Uterus (tissue), 3 donors: ENCODE measurements at regions not wholly inside any gene's neighbourhood (a gene's known extent, or its start where the extent isn't known, plus 50 kb on each side); places are given as distances from the start of the nearest gene placed in this dataset.

Experiments used
- DNase-seq, 2 donors: peaks; one replicate each; pipeline ENCODE4 v3.0.0-alpha.2; 2019 to 2020
- H3K27ac ChIP-seq, 2 donors: fragments of 200-600 bp; sonication (generic); 1 replicate in 1 of 2; 2 replicates in 1 of 2; pipeline ENCODE4 v1.5.1; 2016 to 2018
- H3K27me3 ChIP-seq, 2 donors: fragments of 200-600 bp; sonication (generic); one replicate each; pipeline ENCODE4 v1.5.1; 2018 to 2019; ENCODE audit warnings: control low read depth in 1 of 2
- H3K36me3 ChIP-seq, 2 donors: fragments of 200-600 bp; sonication (generic); one replicate each; pipeline ENCODE4 v1.5.1; 2019; ENCODE audit warnings: control low read depth in 1 of 2
- H3K4me1 ChIP-seq, 2 donors: fragments of 200-600 bp; sonication (generic); one replicate each; pipeline ENCODE4 v1.5.1; 2018 to 2019; ENCODE audit warnings: control low read depth in 1 of 2
- H3K4me3 ChIP-seq, 2 donors: fragments of 200-600 bp; sonication (generic); 1 replicate in 1 of 2; 2 replicates in 1 of 2; pipeline ENCODE4 v1.5.1; 2018 to 2019; ENCODE audit warnings: mild to moderate bottlenecking in 1 of 2
- H3K9me3 ChIP-seq, 2 donors: fragments of 200-600 bp; sonication (generic); one replicate each; pipeline ENCODE4 v1.5.1; 2019; ENCODE audit warnings: control low read depth in 1 of 2
- CTCF ChIP-seq, 4 experiments: fragments of 200-600 bp in 2 of 4; fragments of 450-650 bp in 2 of 4; sonication (generic) in 2 of 4; IDR thresholded peaks; one replicate each; pipeline ENCODE4 v1.5.1; 2016 to 2019; ENCODE audit warnings: antibody characterized with exemption in 4 of 4, mild to moderate bottlenecking in 2 of 4, moderate library complexity in 1 of 4
- POLR2A ChIP-seq, 2 donors: fragments of 450-650 bp; IDR thresholded peaks; one replicate each; pipeline ENCODE4 v1.6.1; 2016; ENCODE audit warnings: antibody characterized with exemption in 2 of 2, mild to moderate bottlenecking in 1 of 2, moderate library complexity in 1 of 2
- intact Hi-C: fragments of 100-400 bp; cut with DNase I; formaldehyde crosslinking; loops from one replicate; pipeline ENCODE4 v1.15.1; 2023; ENCODE audit warnings: low total_unique reads
- donor health status: DM: yes; HTN: yes; CAD: no.

DNA sequence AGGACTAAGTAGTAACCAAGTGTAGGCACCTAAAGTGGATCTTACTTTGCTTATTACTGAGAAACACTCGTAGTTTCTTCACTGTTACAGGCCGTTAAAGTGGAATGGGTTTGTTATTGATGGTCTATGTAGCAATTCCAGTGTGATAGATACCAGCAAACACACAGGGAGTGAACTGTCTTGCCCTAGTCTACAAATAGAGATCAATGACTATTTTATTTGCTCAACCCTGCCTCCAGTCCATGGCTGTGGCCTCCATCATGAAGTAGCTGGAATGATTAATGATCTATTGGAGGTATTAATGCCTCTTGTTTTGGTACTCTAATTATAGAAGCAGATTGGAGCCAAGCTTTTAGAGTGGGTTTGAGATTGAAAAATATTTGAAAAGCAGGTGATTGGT, 362.7 kb upstream of the AZI2 start:
- H3K27ac ChIP-seq, result no peak overlapping the region
- intact Hi-C loops, result no loop called here
- no peaks in the 10 kb centered on the region for H3K4me1 ChIP-seq
- no peaks in the 10 kb centered on the region for H3K27me3 ChIP-seq
- no peaks in the 10 kb centered on the region for H3K36me3 ChIP-seq
- H3K4me3 ChIP-seq, result no peak overlapping the region
- H3K9me3 ChIP-seq, result no peaks in the 10 kb centered on the region
- DNase-seq, result no peak
- TF ChIP-seq CTCF (IDR thresholded peaks at IDR 0.05) (no peak), POLR2A (IDR thresholded peaks at IDR 0.05) (no peak)

DNA sequence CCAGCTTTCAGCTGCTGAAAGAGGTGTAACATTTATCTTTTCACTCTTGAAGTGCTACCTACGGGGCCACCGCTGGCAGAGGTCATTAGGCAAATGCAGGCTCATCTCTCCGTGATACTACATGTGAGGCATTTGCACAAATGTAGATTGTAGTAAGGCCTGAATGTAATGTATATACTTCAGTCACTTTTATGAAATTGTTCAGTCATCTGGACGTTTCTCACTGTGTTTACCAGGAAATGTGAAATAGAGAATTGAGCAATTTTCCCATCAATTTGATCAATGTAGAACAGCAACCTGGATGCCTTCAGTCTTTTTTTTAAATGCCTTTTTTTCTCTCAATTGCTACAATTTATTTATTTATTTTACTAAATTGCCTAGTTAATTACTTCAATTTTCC, 368.3 kb upstream of the AZI2 start:
- intact Hi-C loops, result no loop called here
- Histone ChIP-seq H3K36me3 (no peaks in the 10 kb centered on the region), H3K27me3 (no peaks in the 10 kb centered on the region), H3K4me1 (no peaks in the 10 kb centered on the region), H3K9me3 (no peaks in the 10 kb centered on the region), H3K27ac (no peak overlapping the region), H3K4me3 (no peak overlapping the region)
- TF ChIP-seq CTCF (IDR thresholded peaks at IDR 0.05) (no peak), POLR2A (IDR thresholded peaks at IDR 0.05) (no peak)
- DNase-seq, result no peak

GRCh38 chr3:28718074-28718849, 369.6 kb upstream of the AZI2 start:
- no peaks in the 10 kb centered on the region for H3K27me3 ChIP-seq
- TF ChIP-seq CTCF (IDR thresholded peaks at IDR 0.05), result no peak
- no peak for TF ChIP-seq POLR2A (IDR thresholded peaks at IDR 0.05)
- no peak for DNase-seq
- H3K27ac ChIP-seq, result no peak overlapping the region
- no peaks in the 10 kb centered on the region for H3K9me3 ChIP-seq
- H3K4me3 ChIP-seq, result no peak overlapping the region
- no peaks in the 10 kb centered on the region for H3K4me1 ChIP-seq
- intact Hi-C loops, result no loop called here
- H3K36me3 ChIP-seq, result no peaks in the 10 kb centered on the region

DNA sequence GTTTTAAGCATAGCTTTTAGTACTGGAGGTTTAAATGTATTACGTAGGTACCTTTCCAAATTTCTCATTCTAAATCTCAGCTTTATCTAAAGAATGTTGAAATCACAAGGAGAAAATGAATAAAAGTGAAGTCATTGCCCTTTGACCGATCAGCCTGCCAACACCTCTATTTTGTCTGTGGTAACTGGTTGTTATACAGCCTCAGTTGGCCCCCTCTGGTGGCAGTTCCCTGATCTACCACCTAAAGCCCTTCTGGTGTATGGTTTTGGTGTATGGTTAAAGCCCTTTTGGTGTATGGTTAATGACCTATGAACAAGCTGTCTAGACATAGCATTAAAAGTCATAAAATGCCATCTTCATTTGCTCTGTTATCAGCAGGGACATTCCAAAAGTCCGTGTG, 378.2 kb upstream of the AZI2 start:
- H3K4me3 ChIP-seq, result no peak overlapping the region
- no peaks in the 10 kb centered on the region for H3K4me1 ChIP-seq
- TF ChIP-seq POLR2A (IDR thresholded peaks at IDR 0.05) (no peak), CTCF (IDR thresholded peaks at IDR 0.05) (no peak)
- intact Hi-C loops, result no loop called here
- H3K27me3 ChIP-seq, result no peaks in the 10 kb centered on the region
- no peaks in the 10 kb centered on the region for H3K36me3 ChIP-seq
- no peaks in the 10 kb centered on the region for H3K9me3 ChIP-seq
- DNase-seq, result no peak
- no peak overlapping the region for H3K27ac ChIP-seq

DNA sequence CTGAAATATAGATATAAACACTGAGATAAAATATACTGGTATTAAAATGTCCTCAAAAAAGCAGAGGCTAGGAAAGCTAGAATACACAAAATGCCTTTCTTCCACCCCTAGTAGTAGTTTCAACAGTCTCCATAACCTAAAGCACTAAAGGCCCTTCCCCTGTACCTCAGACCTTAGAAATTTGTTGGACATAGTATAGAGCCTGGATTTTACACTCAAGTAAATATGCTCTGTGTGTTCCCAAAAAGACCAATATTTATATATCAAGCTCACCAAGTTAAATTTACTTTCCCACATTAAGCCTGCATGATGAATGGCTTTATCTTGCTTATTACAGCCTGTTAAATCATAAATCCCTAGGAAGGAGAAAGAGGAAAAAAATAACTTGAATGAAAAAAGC, 378.7 kb upstream of the AZI2 start:
- H3K36me3 ChIP-seq, result no peaks in the 10 kb centered on the region

More for the DNA sequence above, 378.7 kb upstream of the AZI2 start:
- intact Hi-C loops, result no loop called here
- H3K27me3 ChIP-seq, result no peaks in the 10 kb centered on the region
- H3K9me3 ChIP-seq, result no peaks in the 10 kb centered on the region
- DNase-seq, result no peak
- no peak overlapping the region for H3K4me3 ChIP-seq
- TF ChIP-seq POLR2A (IDR thresholded peaks at IDR 0.05) (no peak), CTCF (IDR thresholded peaks at IDR 0.05) (no peak)
- H3K27ac ChIP-seq, result no peak overlapping the region
- no peaks in the 10 kb centered on the region for H3K4me1 ChIP-seq
